ENCODE measurements at regions not wholly inside any gene's neighbourhood (a gene's known extent, or its start where the extent isn't known, plus 50 kb on each side); places are given as distances from the start of the nearest gene placed in this dataset.

DNA sequence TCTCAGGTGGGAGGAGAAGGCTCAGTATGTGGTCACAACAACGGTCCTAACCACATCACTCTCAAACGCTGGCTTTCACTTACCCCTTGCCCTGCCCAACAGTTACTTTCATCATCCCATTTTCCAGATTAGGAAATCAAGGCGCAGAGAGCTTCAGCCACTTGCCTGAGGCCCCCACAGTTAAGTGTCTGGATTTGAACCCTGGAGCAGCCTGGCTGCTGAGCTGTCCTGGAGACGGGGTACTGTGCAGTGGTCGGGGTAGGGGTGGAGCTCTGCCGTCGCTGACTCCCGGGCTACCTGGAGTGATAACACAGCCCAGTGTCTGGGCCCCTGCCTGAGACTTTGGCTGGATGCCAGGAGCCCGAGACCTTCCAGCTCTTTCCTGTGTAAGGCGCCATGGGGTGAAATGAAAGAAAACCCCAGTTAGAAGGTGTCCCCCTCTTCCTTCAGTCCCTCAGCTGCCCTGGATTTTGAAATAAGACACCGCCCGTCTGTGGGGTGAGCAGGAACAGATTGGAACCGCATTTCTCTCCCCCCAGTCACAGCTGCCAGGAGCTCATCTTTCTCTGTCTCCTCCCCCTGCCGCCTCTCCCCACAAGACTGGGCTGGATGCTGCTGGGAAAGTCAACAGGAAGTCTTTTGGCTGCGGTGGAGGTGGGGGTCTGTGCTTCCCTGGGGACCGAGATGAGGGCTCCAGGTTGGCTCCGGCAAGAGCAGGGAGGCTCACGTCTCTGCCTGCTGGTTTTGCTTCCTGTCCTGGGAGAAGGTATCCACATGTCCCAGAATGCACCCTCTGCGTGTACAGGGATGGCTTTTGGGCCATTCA, 280.2 kb downstream of the SEC14L1 start:
- Histone ChIP-seq H3K27me3 (replicated peaks in 1 of 2; ENCODE audit: control insufficient read depth in 2 of 2, extremely low read depth in 1 of 2, insufficient read depth in 2 of 2, low read length in 1 of 2) (no peaks in the 10 kb centered on the region), H3K4me1 (ENCODE audit: control insufficient read depth in 1 of 2, extremely low read depth in 1 of 2, insufficient read depth in 2 of 2, low read length in 2 of 2) (peaks cover 49 to 93% of the 10 kb centered on the region in 2 experiments), H3K27ac (ENCODE audit: low read length) (peak overlapping the region; percentile 68), H3K4me3 (ENCODE audit: control insufficient read depth in 1 of 2, extremely low read depth in 1 of 2, low read length in 1 of 2) (peak overlapping the region; percentile 28 to 38), H3K9me3 (no peaks in the 10 kb centered on the region), H3K36me3 (ENCODE audit: control insufficient read depth in 2 of 2, extremely low read depth in 1 of 2, insufficient read depth in 1 of 2, low read length in 1 of 2) (peaks cover 6 to 27% of the 10 kb centered on the region in 2 donors)
- Mint-ChIP-seq H3K27ac (peak overlapping the region; percentile 94 to 95), H3K9me3 (no peaks in the 10 kb centered on the region), H3K27me3 (no peaks in the 10 kb centered on the region), H3K4me1 (peaks cover 56 to 70% (median 66%) of the 10 kb centered on the region in 3 donors), H3K4me3 (peak overlapping the region; percentile 62 to 81 (median 73)), H3K36me3 (no peaks in the 10 kb centered on the region)
- DNase-seq (peak in 30 of 35 experiments; percentile 32 to 76 (median 50)), ATAC-seq (replicated peaks in 1 of 4) (peak; percentile 44 to 67 (median 50))
- ChIA-PET POLR2A (interaction anchor here (0.6 to 0.9 kb wide), 2 partner anchors 20 to 43 kb away, joined by 3 to 7 read pairs; no protein-coding TSS in a partner anchor), CTCF (interaction anchor here in 1 of 2 donors (0.6 to 2.3 kb wide), 6 partner anchors 9 to 89 kb away, joined by 3 to 12 read pairs (median 4); no protein-coding TSS in a partner anchor)
- 23% methylated on average over 11 of the region's 19 CpGs for WGBS (ENCODE audit: insufficient coverage)

- Histone ChIP-seq H3K27ac (ENCODE audit: low read length) (peak overlapping the region; percentile 68), H3K4me3 (ENCODE audit: control insufficient read depth in 1 of 2, extremely low read depth in 1 of 2, low read length in 1 of 2) (peak overlapping the region; percentile 25 to 28), H3K9me3 (no peaks in the 10 kb centered on the region), H3K27me3 (replicated peaks in 1 of 2; ENCODE audit: control insufficient read depth in 2 of 2, extremely low read depth in 1 of 2, insufficient read depth in 2 of 2, low read length in 1 of 2) (no peaks in the 10 kb centered on the region), H3K4me1 (ENCODE audit: control insufficient read depth in 1 of 2, extremely low read depth in 1 of 2, insufficient read depth in 2 of 2, low read length in 2 of 2) (peaks cover 49 to 93% of the 10 kb centered on the region in 2 experiments), H3K36me3 (ENCODE audit: control insufficient read depth in 2 of 2, extremely low read depth in 1 of 2, insufficient read depth in 1 of 2, low read length in 1 of 2) (peaks cover 10 to 28% of the 10 kb centered on the region in 2 donors)
- Mint-ChIP-seq H3K36me3 (no peaks in the 10 kb centered on the region), H3K27me3 (no peaks in the 10 kb centered on the region), H3K4me1 (peaks cover 56 to 70% (median 66%) of the 10 kb centered on the region in 3 donors), H3K9me3 (no peaks in the 10 kb centered on the region), H3K4me3 (peak overlapping the region; percentile 62 to 81 (median 73)), H3K27ac (peak overlapping the region; percentile 94 to 95)
- 100% methylated on average over 1 of the region's 13 CpGs for WGBS (ENCODE audit: insufficient coverage)
- POLR2A ChIA-PET: no interaction called here
- CTCF ChIA-PET: interaction anchor here in 1 of 2 donors (0.6 to 2.3 kb wide), 4 partner anchors 8 to 89 kb away, joined by 3 to 12 read pairs (median 3); no protein-coding TSS in a partner anchor
- peak; percentile 13 to 43 (median 21) for ATAC-seq (replicated peaks in 1 of 4)
- DNase-seq: no peak
Measured at GRCh38 chr17:77421630-77421972, 280.8 kb downstream of the SEC14L1 start.

DNA sequence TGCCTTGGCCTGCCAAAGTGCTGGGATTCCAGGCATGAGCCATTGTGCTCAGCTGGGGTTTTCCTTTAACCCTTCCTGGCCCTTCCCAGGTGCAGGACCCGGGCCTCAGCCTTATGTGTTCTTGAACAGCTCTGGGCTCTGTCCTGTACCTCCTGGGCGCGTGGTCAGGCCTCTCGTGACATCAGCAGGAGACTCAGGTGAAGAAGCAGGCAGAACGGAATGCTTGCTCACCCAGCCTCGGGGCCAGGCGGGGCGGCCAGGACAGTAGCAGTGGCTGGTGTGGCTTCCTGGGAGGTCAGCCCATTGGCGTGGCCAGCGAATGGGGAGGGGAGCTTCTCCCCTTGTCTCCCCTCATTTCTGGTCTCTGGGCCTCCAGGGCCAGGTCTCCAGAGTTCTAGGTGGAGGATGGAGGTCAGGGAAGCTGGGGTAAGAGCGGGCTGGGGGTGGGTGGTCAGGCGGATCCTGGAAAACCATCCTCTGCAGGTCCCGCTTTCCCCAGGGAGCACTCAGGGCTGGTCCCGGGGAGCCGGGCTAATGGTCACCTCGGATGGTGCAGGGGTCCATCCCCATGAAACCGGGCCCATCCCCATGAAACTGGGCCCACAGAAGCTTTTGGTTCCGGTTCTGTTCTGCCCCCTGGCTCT, 281.5 kb downstream of the SEC14L1 start:
- peaks cover 10 to 25% of the 10 kb centered on the region in 2 donors for H3K36me3 ChIP-seq (ENCODE audit: control insufficient read depth in 2 of 2, extremely low read depth in 1 of 2, insufficient read depth in 1 of 2, low read length in 1 of 2)
- 97% methylated on average over 14 of the region's 18 CpGs for WGBS (ENCODE audit: insufficient coverage)
- DNase-seq (no peak), ATAC-seq (replicated peaks in 1 of 4) (no peak)
- H3K4me3 ChIP-seq (ENCODE audit: control insufficient read depth in 1 of 2, extremely low read depth in 1 of 2, low read length in 1 of 2): no peak overlapping the region
- H3K27me3 Mint-ChIP-seq: no peaks in the 10 kb centered on the region
- peaks cover 54 to 93% of the 10 kb centered on the region in 2 experiments for H3K4me1 ChIP-seq (ENCODE audit: control insufficient read depth in 1 of 2, extremely low read depth in 1 of 2, insufficient read depth in 2 of 2, low read length in 2 of 2)
- H3K36me3 Mint-ChIP-seq: no peaks in the 10 kb centered on the region
- peak overlapping the region; percentile 69 to 94 for H3K27ac Mint-ChIP-seq
- no peaks in the 10 kb centered on the region for H3K9me3 Mint-ChIP-seq
- ChIA-PET POLR2A (no interaction called here), CTCF (interaction anchor here in 1 of 2 donors (2.3 kb wide), 1 partner anchor 8 kb away, joined by 12 read pairs; no protein-coding TSS in a partner anchor)
- no peak overlapping the region for H3K27ac ChIP-seq (ENCODE audit: low read length)
- peaks cover 56 to 71% (median 67%) of the 10 kb centered on the region in 3 donors for H3K4me1 Mint-ChIP-seq
- H3K4me3 Mint-ChIP-seq: peak overlapping the region in 1 of 3 donors; percentile 81
- no peaks in the 10 kb centered on the region for H3K27me3 ChIP-seq (replicated peaks in 1 of 2; ENCODE audit: control insufficient read depth in 2 of 2, extremely low read depth in 1 of 2, insufficient read depth in 2 of 2, low read length in 1 of 2)
- no peaks in the 10 kb centered on the region for H3K9me3 ChIP-seq

GRCh38 chr17:77422748-77423113, 282.0 kb downstream of the SEC14L1 start:
- WGBS (ENCODE audit: insufficient coverage): 100% methylated on average over 2 of the region's 4 CpGs
- Mint-ChIP-seq H3K4me3 (peak overlapping the region in 1 of 3 donors; percentile 16), H3K36me3 (no peaks in the 10 kb centered on the region), H3K4me1 (peaks cover 58 to 73% (median 71%) of the 10 kb centered on the region in 3 donors), H3K27me3 (no peaks in the 10 kb centered on the region), H3K27ac (peak overlapping the region; percentile 69 to 80), H3K9me3 (no peaks in the 10 kb centered on the region)
- Histone ChIP-seq H3K36me3 (ENCODE audit: control insufficient read depth in 2 of 2, extremely low read depth in 1 of 2, insufficient read depth in 1 of 2, low read length in 1 of 2) (peaks cover 10 to 22% of the 10 kb centered on the region in 2 donors), H3K9me3 (no peaks in the 10 kb centered on the region), H3K4me3 (ENCODE audit: control insufficient read depth in 1 of 2, extremely low read depth in 1 of 2, low read length in 1 of 2) (no peak overlapping the region), H3K27ac (ENCODE audit: low read length) (no peak overlapping the region), H3K4me1 (ENCODE audit: control insufficient read depth in 1 of 2, extremely low read depth in 1 of 2, insufficient read depth in 2 of 2, low read length in 2 of 2) (peaks cover 58 to 96% of the 10 kb centered on the region in 2 experiments), H3K27me3 (replicated peaks in 1 of 2; ENCODE audit: control insufficient read depth in 2 of 2, extremely low read depth in 1 of 2, insufficient read depth in 2 of 2, low read length in 1 of 2) (no peaks in the 10 kb centered on the region)
- ATAC-seq (replicated peaks in 1 of 4) (no peak), DNase-seq (no peak)
- CTCF ChIA-PET: no interaction called here
- POLR2A ChIA-PET: no interaction called here

- Histone ChIP-seq H3K27ac (ENCODE audit: low read length) (no peak overlapping the region), H3K4me1 (ENCODE audit: control insufficient read depth in 1 of 2, extremely low read depth in 1 of 2, insufficient read depth in 2 of 2, low read length in 2 of 2) (peaks cover 58 to 96% of the 10 kb centered on the region in 2 experiments), H3K36me3 (ENCODE audit: control insufficient read depth in 2 of 2, extremely low read depth in 1 of 2, insufficient read depth in 1 of 2, low read length in 1 of 2) (peaks cover 13 to 23% of the 10 kb centered on the region in 2 donors), H3K9me3 (no peaks in the 10 kb centered on the region), H3K27me3 (replicated peaks in 1 of 2; ENCODE audit: control insufficient read depth in 2 of 2, extremely low read depth in 1 of 2, insufficient read depth in 2 of 2, low read length in 1 of 2) (no peaks in the 10 kb centered on the region), H3K4me3 (ENCODE audit: control insufficient read depth in 1 of 2, extremely low read depth in 1 of 2, low read length in 1 of 2) (no peak overlapping the region)
- Mint-ChIP-seq H3K27me3 (no peaks in the 10 kb centered on the region), H3K4me1 (peaks cover 69 to 82% (median 78%) of the 10 kb centered on the region in 3 donors), H3K36me3 (no peaks in the 10 kb centered on the region), H3K4me3 (no peak overlapping the region), H3K9me3 (no peaks in the 10 kb centered on the region), H3K27ac (peak overlapping the region; percentile 63 to 91)
- no peak for ATAC-seq (replicated peaks in 1 of 4)
- WGBS (ENCODE audit: insufficient coverage): 96% methylated on average over 27 of the region's 31 CpGs
- ChIA-PET CTCF (no interaction called here), POLR2A (interaction anchor here in 1 of 2 donors (0.6 kb wide), 1 partner anchor 282 kb away, joined by 13 read pairs; no protein-coding TSS in a partner anchor)
- no peak for DNase-seq
Measured at GRCh38 chr17:77423589-77424451, 283.1 kb downstream of the SEC14L1 start.
